D721Med (cell line): ENCODE measurements at regions not wholly inside any gene's neighbourhood (a gene's known extent, or its start where the extent isn't known, plus 50 kb on each side); places are given as distances from the start of the nearest gene placed in this dataset.

ENCODE experiments used
- DNase-seq: peaks from one replicate; pipeline ENCODE4 v3.0.0; 2011; ENCODE audit warnings: low spot score; ENCODE audit not compliant: insufficient read length
- FAIRE-seq: peaks from 2 replicates; lab custom pipeline; 2011; peaks lifted over from hg19 to GRCh38; lab: Jason Lieb, UNC
- CTCF ChIP-seq: IDR thresholded peaks from 2 replicates; pipeline ENCODE4 v1.5.1; 2012; ENCODE audit warnings: mild to moderate bottlenecking, control low read depth; ENCODE audit not compliant: insufficient read depth; ENCODE audit errors: missing control alignments

DNA sequence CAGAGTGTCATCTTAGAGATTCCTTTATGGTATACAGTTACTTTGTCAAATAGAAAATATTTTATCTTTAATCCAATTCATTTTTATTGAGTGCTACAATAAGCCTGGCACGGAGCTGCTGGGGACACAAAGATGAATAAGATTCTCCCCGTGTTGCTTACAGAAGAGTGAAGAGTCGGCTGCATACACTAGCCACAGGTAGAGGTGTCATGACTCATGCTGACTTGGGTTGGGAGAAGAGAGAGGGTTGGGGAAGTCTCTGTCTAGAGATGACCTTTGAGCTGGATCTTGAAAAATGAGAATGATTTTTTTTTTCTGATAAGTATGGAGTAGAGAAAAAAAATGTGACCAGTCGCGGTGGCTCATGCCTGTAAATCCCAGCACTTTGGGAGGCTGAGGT is 289.9 kb upstream of the CELF2 start:
- TF ChIP-seq CTCF = no peak
- DNase-seq = no peak
- no peak for FAIRE-seq

DNA sequence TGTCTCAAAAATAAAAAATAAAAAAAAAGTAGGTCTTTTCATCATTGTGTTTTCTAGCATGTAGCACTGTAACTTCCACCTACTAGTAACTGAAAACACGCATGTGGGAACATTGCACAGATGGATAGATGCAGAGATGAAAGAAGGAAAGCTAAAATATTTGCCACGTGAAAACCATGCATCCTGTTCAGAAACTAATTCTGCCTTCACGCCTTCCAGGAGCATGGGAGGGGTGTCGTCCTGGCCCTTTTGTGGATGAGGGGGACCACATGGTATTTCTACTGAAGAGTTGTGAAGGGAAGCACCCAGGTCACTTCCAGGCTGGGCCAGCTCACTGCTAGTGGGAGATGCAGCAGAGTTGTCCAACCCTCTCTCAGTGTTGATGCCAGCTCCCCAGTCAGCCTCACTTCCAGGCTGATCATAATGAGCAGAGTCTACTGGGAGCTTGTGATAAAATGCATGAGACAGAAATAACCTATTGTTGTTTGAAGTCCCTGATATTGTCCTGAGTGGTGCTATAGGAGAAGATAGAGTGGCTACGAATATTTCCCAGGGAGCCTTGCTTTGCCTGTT is 287.1 kb upstream of the CELF2 start:
- DNase-seq (no peak), FAIRE-seq (no peak)
- no peak for TF ChIP-seq CTCF

GRCh38 chr10:10731366-10731765 is 286.3 kb upstream of the CELF2 start:
- DNase-seq = no peak
- TF ChIP-seq CTCF = no peak
- FAIRE-seq = no peak

- TF ChIP-seq CTCF = no peak
- FAIRE-seq (no peak), DNase-seq (no peak)
Observed at GRCh38 chr10:10734356-10735064, 283.2 kb upstream of the CELF2 start.

GRCh38 chr10:10745291-10745690 is 272.4 kb upstream of the CELF2 start:
- FAIRE-seq = no peak
- no peak for DNase-seq
- no peak for TF ChIP-seq CTCF

- no peak for FAIRE-seq
Observed at GRCh38 chr10:10755490-10755889, 262.2 kb upstream of the CELF2 start.

More at GRCh38 chr10:10755490-10755889, 262.2 kb upstream of the CELF2 start:
- no peak for TF ChIP-seq CTCF
- DNase-seq = no peak
